ENCODE measurements at regions not wholly inside any gene's neighbourhood (a gene's known extent, or its start where the extent isn't known, plus 50 kb on each side); places are given as distances from the start of the nearest gene placed in this dataset.

DNA sequence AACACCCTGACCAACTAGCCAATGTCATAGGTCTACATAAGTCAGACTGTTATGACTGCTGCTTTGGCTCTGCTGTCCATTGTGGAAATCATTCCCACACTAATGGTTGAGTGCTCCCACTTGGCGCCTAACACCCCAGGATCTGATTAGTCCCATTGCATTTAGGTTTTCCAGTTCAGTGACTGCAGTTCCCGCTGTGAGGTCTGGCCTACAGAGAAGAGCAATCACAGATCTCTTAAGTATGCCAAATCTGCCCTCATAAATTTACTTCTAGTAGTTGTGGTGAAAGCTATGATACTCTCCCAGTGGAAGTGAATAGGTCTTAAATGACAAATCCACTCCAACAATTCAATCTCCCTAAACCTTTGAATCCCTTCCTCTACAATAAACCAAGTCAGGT, 77.3 kb upstream of the IL2 start:
- ATAC-seq (no peak), DNase-seq (ENCODE audit: low spot score) (no peak)
- Histone ChIP-seq H3K27ac (ENCODE audit: low read depth) (no peak overlapping the region), H2AFZ (no peak overlapping the region), H3K36me3 (ENCODE audit: insufficient read depth) (no peaks in the 10 kb centered on the region), H3K4me3 (no peak overlapping the region), H3K4me2 (no peak overlapping the region), H3F3A (replicated peaks; ENCODE audit: low read depth) (no peaks in the 10 kb centered on the region), H3K79me2 (replicated peaks; ENCODE audit: insufficient read depth) (no peaks in the 10 kb centered on the region), H3K4me1 (ENCODE audit: insufficient read depth) (no peaks in the 10 kb centered on the region), H4K20me1 (replicated peaks; ENCODE audit: insufficient read depth) (no peaks in the 10 kb centered on the region), H3K9me2 (ENCODE audit: insufficient read depth) (peaks cover 8% of the 10 kb centered on the region), H3K27me3 (ENCODE audit: insufficient read depth) (no peaks in the 10 kb centered on the region)
- Mint-ChIP-seq H3K36me3 (ENCODE audit: low read depth) (no peaks in the 10 kb centered on the region), H3K4me1 (no peaks in the 10 kb centered on the region), H3K9me3 (no peaks in the 10 kb centered on the region), H3K27me3 (ENCODE audit: insufficient read depth, low read depth, poor library complexity) (no peaks in the 10 kb centered on the region), H3K27ac (no peak overlapping the region), H3K4me3 (no peak overlapping the region)
- TF ChIP-seq, protein P1, sequence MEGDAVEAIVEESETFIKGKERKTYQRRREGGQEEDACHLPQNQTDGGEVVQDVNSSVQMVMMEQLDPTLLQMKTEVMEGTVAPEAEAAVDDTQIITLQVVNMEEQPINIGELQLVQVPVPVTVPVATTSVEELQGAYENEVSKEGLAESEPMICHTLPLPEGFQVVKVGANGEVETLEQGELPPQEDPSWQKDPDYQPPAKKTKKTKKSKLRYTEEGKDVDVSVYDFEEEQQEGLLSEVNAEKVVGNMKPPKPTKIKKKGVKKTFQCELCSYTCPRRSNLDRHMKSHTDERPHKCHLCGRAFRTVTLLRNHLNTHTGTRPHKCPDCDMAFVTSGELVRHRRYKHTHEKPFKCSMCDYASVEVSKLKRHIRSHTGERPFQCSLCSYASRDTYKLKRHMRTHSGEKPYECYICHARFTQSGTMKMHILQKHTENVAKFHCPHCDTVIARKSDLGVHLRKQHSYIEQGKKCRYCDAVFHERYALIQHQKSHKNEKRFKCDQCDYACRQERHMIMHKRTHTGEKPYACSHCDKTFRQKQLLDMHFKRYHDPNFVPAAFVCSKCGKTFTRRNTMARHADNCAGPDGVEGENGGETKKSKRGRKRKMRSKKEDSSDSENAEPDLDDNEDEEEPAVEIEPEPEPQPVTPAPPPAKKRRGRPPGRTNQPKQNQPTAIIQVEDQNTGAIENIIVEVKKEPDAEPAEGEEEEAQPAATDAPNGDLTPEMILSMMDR (conservative IDR thresholded peaks at IDR 0.05; ENCODE audit: low read depth in 2 of 2), result no peak
- no peak for TF ChIP-seq EZH2phosphoT487 (IDR thresholded peaks at IDR 0.05; ENCODE audit: unreplicated experiment)
- TF ChIP-seq ZNF331 (CRISPR knock-in tag; IDR thresholded peaks at IDR 0.05; ENCODE audit: low read depth), result no peak
- no peak for TF ChIP-seq ZNF114 (CRISPR knock-in tag; IDR thresholded peaks at IDR 0.05)
- TF ChIP-seq, protein P2, sequence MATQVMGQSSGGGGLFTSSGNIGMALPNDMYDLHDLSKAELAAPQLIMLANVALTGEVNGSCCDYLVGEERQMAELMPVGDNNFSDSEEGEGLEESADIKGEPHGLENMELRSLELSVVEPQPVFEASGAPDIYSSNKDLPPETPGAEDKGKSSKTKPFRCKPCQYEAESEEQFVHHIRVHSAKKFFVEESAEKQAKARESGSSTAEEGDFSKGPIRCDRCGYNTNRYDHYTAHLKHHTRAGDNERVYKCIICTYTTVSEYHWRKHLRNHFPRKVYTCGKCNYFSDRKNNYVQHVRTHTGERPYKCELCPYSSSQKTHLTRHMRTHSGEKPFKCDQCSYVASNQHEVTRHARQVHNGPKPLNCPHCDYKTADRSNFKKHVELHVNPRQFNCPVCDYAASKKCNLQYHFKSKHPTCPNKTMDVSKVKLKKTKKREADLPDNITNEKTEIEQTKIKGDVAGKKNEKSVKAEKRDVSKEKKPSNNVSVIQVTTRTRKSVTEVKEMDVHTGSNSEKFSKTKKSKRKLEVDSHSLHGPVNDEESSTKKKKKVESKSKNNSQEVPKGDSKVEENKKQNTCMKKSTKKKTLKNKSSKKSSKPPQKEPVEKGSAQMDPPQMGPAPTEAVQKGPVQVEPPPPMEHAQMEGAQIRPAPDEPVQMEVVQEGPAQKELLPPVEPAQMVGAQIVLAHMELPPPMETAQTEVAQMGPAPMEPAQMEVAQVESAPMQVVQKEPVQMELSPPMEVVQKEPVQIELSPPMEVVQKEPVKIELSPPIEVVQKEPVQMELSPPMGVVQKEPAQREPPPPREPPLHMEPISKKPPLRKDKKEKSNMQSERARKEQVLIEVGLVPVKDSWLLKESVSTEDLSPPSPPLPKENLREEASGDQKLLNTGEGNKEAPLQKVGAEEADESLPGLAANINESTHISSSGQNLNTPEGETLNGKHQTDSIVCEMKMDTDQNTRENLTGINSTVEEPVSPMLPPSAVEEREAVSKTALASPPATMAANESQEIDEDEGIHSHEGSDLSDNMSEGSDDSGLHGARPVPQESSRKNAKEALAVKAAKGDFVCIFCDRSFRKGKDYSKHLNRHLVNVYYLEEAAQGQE (IDR thresholded peaks at IDR 0.05; ENCODE audit: unreplicated experiment), result no peak

DNA sequence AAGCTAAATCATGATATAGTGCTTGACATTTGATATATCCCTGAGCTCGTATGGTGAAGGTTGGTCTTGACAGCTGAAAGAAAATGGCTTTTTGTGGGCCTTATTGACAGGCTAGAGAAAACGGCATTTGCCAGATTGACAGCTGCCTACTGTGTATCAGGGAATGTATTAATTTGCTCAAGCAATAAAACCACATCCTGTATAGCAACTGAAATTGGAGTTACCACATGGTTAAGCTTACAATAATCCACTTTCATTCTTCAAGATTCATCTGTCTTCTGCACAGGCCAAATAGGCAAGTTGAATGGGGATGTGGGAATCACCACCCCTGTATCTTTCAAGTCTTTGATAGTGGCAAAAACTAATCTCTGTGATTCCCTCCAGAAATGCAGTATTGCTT, 76.2 kb upstream of the IL2 start:
- Histone ChIP-seq H3K9me2 (ENCODE audit: insufficient read depth) (peaks cover 8% of the 10 kb centered on the region), H3K4me1 (ENCODE audit: insufficient read depth) (no peaks in the 10 kb centered on the region), H3K79me2 (replicated peaks; ENCODE audit: insufficient read depth) (no peaks in the 10 kb centered on the region), H3K4me2 (no peak overlapping the region), H3K27me3 (ENCODE audit: insufficient read depth) (no peaks in the 10 kb centered on the region), H2AFZ (no peak overlapping the region), H3K27ac (ENCODE audit: low read depth) (no peak overlapping the region), H3K36me3 (ENCODE audit: insufficient read depth) (no peaks in the 10 kb centered on the region), H3K4me3 (no peak overlapping the region), H3F3A (replicated peaks; ENCODE audit: low read depth) (no peaks in the 10 kb centered on the region), H4K20me1 (replicated peaks; ENCODE audit: insufficient read depth) (no peaks in the 10 kb centered on the region)
- no peaks in the 10 kb centered on the region for H3K9me3 Mint-ChIP-seq
- H3K27me3 Mint-ChIP-seq (ENCODE audit: insufficient read depth, low read depth, poor library complexity), result no peaks in the 10 kb centered on the region
- no peaks in the 10 kb centered on the region for H3K4me1 Mint-ChIP-seq
- H3K36me3 Mint-ChIP-seq (ENCODE audit: low read depth), result no peaks in the 10 kb centered on the region
- no peak overlapping the region for H3K4me3 Mint-ChIP-seq
- DNase-seq (ENCODE audit: low spot score), result no peak
- no peak overlapping the region for H3K27ac Mint-ChIP-seq
- ATAC-seq, result no peak
- TF ChIP-seq CREB1 (CRISPR knock-in tag; IDR thresholded peaks at IDR 0.05; ENCODE audit: low read depth) (no peak), ZNF331 (CRISPR knock-in tag; IDR thresholded peaks at IDR 0.05; ENCODE audit: low read depth) (no peak), POLR2AphosphoS5 (IDR thresholded peaks at IDR 0.05; ENCODE audit: low read depth) (no peak), EZH2phosphoT487 (IDR thresholded peaks at IDR 0.05; ENCODE audit: unreplicated experiment) (no peak), EZH2 (IDR thresholded peaks at IDR 0.05; ENCODE audit: low read depth, unreplicated experiment) (no peak)
- TF ChIP-seq, protein P3, sequence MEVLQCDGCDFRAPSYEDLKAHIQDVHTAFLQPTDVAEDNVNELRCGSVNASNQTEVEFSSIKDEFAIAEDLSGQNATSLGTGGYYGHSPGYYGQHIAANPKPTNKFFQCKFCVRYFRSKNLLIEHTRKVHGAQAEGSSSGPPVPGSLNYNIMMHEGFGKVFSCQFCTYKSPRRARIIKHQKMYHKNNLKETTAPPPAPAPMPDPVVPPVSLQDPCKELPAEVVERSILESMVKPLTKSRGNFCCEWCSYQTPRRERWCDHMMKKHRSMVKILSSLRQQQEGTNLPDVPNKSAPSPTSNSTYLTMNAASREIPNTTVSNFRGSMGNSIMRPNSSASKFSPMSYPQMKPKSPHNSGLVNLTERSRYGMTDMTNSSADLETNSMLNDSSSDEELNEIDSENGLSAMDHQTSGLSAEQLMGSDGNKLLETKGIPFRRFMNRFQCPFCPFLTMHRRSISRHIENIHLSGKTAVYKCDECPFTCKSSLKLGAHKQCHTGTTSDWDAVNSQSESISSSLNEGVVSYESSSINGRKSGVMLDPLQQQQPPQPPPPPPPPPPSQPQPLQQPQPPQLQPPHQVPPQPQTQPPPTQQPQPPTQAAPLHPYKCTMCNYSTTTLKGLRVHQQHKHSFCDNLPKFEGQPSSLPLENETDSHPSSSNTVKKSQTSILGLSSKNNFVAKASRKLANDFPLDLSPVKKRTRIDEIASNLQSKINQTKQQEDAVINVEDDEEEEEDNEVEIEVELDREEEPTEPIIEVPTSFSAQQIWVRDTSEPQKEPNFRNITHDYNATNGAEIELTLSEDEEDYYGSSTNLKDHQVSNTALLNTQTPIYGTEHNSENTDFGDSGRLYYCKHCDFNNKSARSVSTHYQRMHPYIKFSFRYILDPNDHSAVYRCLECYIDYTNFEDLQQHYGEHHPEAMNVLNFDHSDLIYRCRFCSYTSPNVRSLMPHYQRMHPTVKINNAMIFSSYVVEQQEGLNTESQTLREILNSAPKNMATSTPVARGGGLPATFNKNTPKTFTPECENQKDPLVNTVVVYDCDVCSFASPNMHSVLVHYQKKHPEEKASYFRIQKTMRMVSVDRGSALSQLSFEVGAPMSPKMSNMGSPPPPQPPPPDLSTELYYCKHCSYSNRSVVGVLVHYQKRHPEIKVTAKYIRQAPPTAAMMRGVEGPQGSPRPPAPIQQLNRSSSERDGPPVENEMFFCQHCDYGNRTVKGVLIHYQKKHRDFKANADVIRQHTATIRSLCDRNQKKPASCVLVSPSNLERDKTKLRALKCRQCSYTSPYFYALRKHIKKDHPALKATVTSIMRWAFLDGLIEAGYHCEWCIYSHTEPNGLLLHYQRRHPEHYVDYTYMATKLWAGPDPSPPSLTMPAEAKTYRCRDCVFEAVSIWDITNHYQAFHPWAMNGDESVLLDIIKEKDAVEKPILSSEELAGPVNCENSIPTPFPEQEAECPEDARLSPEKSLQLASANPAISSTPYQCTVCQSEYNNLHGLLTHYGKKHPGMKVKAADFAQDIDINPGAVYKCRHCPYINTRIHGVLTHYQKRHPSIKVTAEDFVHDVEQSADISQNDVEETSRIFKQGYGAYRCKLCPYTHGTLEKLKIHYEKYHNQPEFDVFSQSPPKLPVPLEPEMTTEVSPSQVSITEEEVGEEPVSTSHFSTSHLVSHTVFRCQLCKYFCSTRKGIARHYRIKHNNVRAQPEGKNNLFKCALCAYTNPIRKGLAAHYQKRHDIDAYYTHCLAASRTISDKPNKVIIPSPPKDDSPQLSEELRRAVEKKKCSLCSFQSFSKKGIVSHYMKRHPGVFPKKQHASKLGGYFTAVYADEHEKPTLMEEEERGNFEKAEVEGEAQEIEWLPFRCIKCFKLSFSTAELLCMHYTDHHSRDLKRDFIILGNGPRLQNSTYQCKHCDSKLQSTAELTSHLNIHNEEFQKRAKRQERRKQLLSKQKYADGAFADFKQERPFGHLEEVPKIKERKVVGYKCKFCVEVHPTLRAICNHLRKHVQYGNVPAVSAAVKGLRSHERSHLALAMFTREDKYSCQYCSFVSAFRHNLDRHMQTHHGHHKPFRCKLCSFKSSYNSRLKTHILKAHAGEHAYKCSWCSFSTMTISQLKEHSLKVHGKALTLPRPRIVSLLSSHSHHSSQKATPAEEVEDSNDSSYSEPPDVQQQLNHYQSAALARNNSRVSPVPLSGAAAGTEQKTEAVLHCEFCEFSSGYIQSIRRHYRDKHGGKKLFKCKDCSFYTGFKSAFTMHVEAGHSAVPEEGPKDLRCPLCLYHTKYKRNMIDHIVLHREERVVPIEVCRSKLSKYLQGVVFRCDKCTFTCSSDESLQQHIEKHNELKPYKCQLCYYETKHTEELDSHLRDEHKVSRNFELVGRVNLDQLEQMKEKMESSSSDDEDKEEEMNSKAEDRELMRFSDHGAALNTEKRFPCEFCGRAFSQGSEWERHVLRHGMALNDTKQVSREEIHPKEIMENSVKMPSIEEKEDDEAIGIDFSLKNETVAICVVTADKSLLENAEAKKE (CRISPR knock-in tag; IDR thresholded peaks at IDR 0.05), result no peak
- TF ChIP-seq, protein P4, sequence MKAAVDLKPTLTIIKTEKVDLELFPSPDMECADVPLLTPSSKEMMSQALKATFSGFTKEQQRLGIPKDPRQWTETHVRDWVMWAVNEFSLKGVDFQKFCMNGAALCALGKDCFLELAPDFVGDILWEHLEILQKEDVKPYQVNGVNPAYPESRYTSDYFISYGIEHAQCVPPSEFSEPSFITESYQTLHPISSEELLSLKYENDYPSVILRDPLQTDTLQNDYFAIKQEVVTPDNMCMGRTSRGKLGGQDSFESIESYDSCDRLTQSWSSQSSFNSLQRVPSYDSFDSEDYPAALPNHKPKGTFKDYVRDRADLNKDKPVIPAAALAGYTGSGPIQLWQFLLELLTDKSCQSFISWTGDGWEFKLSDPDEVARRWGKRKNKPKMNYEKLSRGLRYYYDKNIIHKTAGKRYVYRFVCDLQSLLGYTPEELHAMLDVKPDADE (IDR thresholded peaks at IDR 0.05), result no peak
